Prostate gland (tissue), 2 donors: ENCODE measurements at regions not wholly inside any gene's neighbourhood (a gene's known extent, or its start where the extent isn't known, plus 50 kb on each side); places are given as distances from the start of the nearest gene placed in this dataset.
"Not testable (repeated sequence)": the region's sequence is repeated elsewhere in the genome, so short reads cannot be mapped to it uniquely, and the experiment has no call there.

Experiments used
- POLR2A ChIP-seq: fragments of 450-650 bp; IDR thresholded peaks from one replicate; pipeline ENCODE4 v1.6.1; 2016; ENCODE audit warnings: antibody characterized with exemption, mild to moderate bottlenecking
- TF ChIP-seq, protein P1 (sequence below), 4 experiments: fragments of 200-600 bp in 2 of 4; fragments of 450-650 bp in 2 of 4; sonication (generic) in 2 of 4; IDR thresholded peaks; 1 replicate in 3 of 4; 2 replicates in 1 of 4; pipeline ENCODE4 v1.5.1; 2016 to 2019; ENCODE audit warnings: antibody characterized with exemption in 4 of 4, mild to moderate bottlenecking in 2 of 4, moderate library complexity in 2 of 4

DNA sequence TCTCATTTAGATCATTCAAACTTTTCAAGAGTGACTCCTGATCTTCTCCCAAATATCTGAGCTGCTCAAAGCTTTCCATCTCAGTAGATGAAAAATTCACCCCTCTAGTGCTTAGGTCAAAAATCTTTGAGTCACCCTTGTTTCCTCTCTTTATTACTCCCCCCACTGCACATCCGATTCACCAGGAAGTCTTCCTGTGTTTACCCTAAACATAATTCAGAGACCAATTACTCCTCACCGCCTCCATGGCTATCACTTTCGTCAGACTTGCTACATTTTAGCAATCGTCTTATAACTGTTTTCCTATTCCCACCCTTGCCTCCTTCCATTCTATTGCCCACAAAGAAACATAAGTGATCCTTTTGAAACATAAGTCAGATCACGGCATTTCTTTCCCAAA, 94.8 kb downstream of the SPDYE17 start:
- TF ChIP-seq, protein P1, sequence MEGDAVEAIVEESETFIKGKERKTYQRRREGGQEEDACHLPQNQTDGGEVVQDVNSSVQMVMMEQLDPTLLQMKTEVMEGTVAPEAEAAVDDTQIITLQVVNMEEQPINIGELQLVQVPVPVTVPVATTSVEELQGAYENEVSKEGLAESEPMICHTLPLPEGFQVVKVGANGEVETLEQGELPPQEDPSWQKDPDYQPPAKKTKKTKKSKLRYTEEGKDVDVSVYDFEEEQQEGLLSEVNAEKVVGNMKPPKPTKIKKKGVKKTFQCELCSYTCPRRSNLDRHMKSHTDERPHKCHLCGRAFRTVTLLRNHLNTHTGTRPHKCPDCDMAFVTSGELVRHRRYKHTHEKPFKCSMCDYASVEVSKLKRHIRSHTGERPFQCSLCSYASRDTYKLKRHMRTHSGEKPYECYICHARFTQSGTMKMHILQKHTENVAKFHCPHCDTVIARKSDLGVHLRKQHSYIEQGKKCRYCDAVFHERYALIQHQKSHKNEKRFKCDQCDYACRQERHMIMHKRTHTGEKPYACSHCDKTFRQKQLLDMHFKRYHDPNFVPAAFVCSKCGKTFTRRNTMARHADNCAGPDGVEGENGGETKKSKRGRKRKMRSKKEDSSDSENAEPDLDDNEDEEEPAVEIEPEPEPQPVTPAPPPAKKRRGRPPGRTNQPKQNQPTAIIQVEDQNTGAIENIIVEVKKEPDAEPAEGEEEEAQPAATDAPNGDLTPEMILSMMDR (IDR thresholded peaks at IDR 0.05): not testable (repeated sequence)
- not testable (repeated sequence) for TF ChIP-seq POLR2A
